T-helper 1 cell treated with Interleukin-12 subunit alpha and Interleukin-12 subunit beta and Interleukin-4 antibody, amounts not matched to agents 30 μg/mL and 1 μg/mL, for 36 hours (primary cell): ENCODE measurements at regions not wholly inside any gene's neighbourhood (a gene's known extent, or its start where the extent isn't known, plus 50 kb on each side); places are given as distances from the start of the nearest gene placed in this dataset.

Experiments
- H3K27ac Mint-ChIP-seq: one replicate; pipeline ENCODE4 v1.8.0; 2021; ENCODE audit warnings: mild to moderate bottlenecking, mixed read lengths
- H3K27me3 Mint-ChIP-seq: one replicate; pipeline ENCODE4 v1.8.0; 2021; ENCODE audit warnings: low read depth, mixed read lengths
- H3K36me3 Mint-ChIP-seq: one replicate; pipeline ENCODE4 v1.8.0; 2021; ENCODE audit warnings: low read depth, mixed read lengths
- H3K4me1 Mint-ChIP-seq: one replicate; pipeline ENCODE4 v1.8.0; 2021; ENCODE audit warnings: low read depth, mixed read lengths
- H3K4me3 Mint-ChIP-seq: one replicate; pipeline ENCODE4 v1.8.0; 2021; ENCODE audit warnings: mild to moderate bottlenecking, moderate library complexity, mixed read lengths
- H3K9me3 Mint-ChIP-seq: one replicate; pipeline ENCODE4 v1.8.0; 2021; ENCODE audit warnings: mixed read lengths

DNA sequence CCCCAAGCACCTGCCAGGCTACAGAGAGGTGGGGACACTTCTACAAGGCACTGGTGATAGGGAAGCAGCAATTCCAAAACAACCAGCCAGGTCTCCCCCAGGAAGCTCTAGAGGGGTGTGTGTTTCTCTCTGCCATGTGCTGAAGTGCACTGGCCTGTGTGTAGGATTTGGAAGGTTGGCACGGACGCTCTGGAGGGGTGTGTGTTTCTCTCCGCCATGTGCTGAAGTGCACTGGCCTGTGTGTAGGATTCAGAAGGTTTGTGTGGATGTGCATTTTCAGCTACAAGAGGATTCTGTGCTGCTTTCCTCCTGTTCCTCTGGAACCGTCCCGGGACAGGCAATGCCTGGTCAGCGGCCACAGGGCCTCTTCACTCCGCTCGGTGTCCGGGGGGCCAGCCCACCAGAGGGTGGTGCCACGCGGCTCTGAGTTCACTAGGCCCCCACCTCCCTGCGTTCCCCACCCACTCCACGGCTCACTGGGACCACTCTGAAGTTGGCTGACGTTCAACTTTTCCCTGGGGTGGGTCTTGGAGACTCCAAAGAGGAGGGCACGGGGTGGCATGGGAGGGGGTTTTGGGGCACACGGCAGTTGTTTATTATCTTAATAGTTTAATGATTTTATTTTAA, 552.8 kb downstream of the BRD1 start:
- no peak overlapping the region for H3K4me3 Mint-ChIP-seq
- H3K27me3 Mint-ChIP-seq, result peaks cover 3% of the 10 kb centered on the region
- H3K36me3 Mint-ChIP-seq, result no peaks in the 10 kb centered on the region
- no peak overlapping the region for H3K27ac Mint-ChIP-seq
- no peaks in the 10 kb centered on the region for H3K4me1 Mint-ChIP-seq
- H3K9me3 Mint-ChIP-seq, result no peaks in the 10 kb centered on the region

DNA sequence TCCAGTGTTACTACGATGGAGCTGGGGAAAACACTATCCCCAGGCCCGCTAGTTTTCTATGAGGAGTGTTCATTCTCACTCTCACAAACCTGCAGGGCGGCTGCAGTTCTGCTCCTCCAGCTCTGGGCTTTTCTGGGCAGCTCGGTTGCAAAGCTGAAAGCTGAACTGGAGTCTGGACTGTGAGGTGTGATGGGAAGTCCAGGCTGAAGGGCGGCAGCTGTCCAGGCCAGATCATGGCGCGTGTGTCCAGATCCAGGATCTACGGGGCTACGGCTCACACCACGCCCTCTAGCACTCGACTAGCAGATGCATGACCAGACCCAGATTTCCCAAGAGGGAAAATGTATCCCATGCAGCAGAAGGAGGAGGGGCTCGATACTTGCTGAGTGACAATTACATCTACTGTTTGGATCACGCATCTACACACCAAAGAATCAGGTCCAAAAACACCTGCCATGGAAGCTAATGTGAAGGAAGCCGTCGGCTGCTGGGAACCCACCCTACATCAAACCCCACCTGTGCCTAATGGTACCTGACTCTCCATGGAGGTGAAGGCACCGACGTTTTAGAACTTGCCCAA, 555.0 kb downstream of the BRD1 start:
- no peak overlapping the region for H3K4me3 Mint-ChIP-seq
- no peaks in the 10 kb centered on the region for H3K4me1 Mint-ChIP-seq
- H3K36me3 Mint-ChIP-seq, result no peaks in the 10 kb centered on the region
- H3K27me3 Mint-ChIP-seq, result peaks cover 3% of the 10 kb centered on the region
- H3K9me3 Mint-ChIP-seq, result no peaks in the 10 kb centered on the region
- H3K27ac Mint-ChIP-seq, result no peak overlapping the region

DNA sequence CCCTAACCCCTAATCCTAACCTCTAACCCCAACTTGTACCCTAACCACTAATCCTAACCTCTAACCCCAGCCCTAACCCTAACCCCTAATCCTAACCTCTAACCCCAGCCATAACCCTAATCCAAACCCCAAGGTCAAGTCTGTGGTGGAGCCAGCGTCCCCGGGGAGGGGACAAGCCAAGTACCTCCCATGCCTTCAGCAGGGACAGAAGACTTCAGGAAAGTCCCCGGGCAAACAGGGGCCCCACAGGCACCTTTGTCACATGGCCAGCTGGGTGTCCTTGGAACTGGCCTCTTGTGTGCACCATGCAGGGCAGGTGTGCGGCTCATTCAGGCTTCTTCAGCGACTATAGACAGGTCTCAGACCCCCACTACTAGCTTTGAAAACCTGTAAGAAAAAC, 555.8 kb downstream of the BRD1 start:
- Mint-ChIP-seq H3K9me3 (no peaks in the 10 kb centered on the region), H3K36me3 (no peaks in the 10 kb centered on the region), H3K4me3 (no peak overlapping the region), H3K27me3 (peaks cover 3% of the 10 kb centered on the region), H3K27ac (no peak overlapping the region), H3K4me1 (no peaks in the 10 kb centered on the region)

DNA sequence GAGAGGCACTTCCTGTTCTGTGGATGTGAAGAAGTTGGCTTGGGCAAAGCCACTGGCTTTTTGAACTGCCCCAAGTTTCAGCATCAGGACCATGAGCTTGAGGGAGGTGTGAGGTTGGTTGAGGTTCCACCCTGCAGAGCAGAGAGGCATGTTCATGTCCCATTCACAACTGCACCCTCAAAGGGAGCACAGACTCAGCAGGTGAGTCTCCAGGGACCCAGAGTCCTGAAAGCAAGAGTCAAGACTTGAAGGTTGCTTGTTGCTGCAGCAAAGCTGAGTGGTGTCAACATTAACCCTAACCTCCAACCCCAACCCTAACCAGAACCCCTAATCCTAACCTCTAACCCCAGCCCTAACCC, 556.3 kb downstream of the BRD1 start:
- Mint-ChIP-seq H3K4me3 (no peak overlapping the region), H3K4me1 (no peaks in the 10 kb centered on the region), H3K27ac (no peak overlapping the region), H3K36me3 (no peaks in the 10 kb centered on the region), H3K9me3 (no peaks in the 10 kb centered on the region), H3K27me3 (peaks cover 3% of the 10 kb centered on the region)

DNA sequence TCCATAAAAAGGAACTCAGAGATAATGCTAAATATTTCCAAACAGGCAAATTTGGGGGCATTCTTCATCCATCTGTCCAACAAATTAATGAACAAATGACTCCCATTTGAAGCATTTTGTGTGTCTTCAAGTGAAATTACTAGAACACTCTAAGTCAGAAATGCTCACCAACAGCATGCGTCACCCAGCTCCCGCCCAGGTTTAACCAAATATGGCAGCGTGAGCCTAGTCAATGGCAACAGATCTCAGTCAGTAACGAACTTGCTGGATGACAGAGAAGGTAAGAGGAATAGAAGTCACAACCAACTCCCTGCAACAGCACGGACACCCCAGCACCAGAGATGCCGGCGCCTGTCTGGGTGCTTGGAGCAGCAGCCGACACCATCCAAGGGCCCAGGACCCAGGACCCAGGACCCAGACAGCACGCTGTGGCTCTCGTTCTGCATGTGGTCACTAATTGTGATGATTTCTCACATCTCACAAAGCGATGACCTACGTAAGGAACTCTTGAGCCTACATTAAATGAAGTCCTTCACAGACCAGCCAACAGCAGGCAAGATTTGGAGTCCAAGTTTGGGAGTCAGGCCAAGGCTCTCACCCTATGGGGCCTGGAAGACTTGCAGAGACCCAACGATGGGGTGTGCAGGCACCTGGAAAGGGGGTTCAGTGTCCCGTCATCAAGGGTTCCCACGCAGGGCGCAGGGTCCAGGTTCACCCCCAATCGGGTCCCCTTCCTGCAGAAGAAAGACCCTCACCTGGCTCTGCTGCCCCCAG, 556.9 kb downstream of the BRD1 start:
- H3K27ac Mint-ChIP-seq, result no peak overlapping the region
- H3K36me3 Mint-ChIP-seq, result no peaks in the 10 kb centered on the region
- H3K9me3 Mint-ChIP-seq, result no peaks in the 10 kb centered on the region
- H3K4me1 Mint-ChIP-seq, result no peaks in the 10 kb centered on the region
- no peak overlapping the region for H3K4me3 Mint-ChIP-seq
- peaks cover 3% of the 10 kb centered on the region for H3K27me3 Mint-ChIP-seq

DNA sequence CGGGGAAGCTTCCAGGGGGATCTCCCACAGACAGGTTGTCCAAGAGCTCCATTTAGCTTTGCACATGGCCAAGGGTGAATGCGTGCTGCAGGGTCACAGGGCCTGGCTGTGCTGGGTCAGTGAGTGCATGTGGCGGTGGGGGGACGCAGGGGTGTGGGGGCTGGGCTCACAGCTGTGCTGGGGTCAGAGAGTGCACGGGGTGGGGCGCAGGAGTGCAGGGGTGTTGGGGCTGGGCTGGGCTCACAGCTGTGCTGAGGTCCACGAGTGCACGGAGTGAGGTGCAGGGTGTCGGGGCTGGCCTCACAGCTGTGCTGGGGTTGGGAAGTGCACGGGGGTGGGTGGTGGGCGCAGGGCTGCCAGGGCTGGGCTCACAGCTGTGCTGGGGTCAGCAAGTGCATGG, 557.7 kb downstream of the BRD1 start:
- Mint-ChIP-seq H3K4me3 (no peak overlapping the region), H3K27ac (no peak overlapping the region), H3K4me1 (no peaks in the 10 kb centered on the region), H3K36me3 (no peaks in the 10 kb centered on the region), H3K27me3 (peaks cover 3% of the 10 kb centered on the region), H3K9me3 (no peaks in the 10 kb centered on the region)

DNA sequence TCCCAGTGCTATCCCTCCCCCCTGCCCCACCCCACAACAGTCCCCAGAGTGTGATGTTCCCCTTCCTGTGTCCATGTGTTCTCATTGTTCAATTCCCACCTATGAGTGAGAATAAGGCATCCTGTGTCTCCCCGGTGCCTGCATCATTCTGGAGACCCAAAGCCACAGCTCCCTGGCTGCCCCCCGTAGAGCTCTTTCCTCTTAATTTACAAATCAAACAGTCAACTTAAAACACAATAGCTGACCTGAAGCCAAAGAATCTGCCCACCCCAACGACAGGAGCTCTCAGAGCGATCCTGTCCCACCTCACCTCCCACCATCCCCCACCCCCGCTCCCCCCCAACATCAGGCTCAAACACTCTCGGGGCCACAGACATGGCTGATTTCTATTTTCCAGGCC, 558.3 kb downstream of the BRD1 start:
- Mint-ChIP-seq H3K9me3 (no peaks in the 10 kb centered on the region), H3K27me3 (peaks cover 3% of the 10 kb centered on the region), H3K4me3 (no peak overlapping the region), H3K36me3 (no peaks in the 10 kb centered on the region), H3K4me1 (no peaks in the 10 kb centered on the region), H3K27ac (no peak overlapping the region)

DNA sequence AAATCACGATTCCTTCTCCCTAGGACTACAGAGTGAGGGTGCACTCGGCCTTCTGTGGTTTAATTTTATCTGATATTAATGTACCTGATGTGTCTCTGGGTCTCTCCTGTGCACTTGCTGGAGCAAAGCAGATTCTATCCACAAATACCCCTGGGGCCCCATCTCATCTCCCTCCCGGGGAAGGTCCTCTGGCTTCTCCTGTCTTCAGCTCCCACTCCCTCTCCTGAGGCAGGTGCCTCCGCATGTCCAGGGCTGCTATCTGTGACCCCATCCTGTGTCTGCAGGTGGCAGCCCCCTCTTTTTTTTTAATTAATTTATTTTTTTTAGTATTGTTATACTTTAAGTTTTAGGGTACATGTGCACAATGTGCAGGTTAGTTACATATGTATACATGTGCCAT, 558.7 kb downstream of the BRD1 start:
- H3K9me3 Mint-ChIP-seq, result no peaks in the 10 kb centered on the region
- H3K27ac Mint-ChIP-seq, result no peak overlapping the region
- H3K27me3 Mint-ChIP-seq, result peaks cover 3% of the 10 kb centered on the region
- no peaks in the 10 kb centered on the region for H3K4me1 Mint-ChIP-seq
- H3K36me3 Mint-ChIP-seq, result no peaks in the 10 kb centered on the region
- H3K4me3 Mint-ChIP-seq, result no peak overlapping the region

DNA sequence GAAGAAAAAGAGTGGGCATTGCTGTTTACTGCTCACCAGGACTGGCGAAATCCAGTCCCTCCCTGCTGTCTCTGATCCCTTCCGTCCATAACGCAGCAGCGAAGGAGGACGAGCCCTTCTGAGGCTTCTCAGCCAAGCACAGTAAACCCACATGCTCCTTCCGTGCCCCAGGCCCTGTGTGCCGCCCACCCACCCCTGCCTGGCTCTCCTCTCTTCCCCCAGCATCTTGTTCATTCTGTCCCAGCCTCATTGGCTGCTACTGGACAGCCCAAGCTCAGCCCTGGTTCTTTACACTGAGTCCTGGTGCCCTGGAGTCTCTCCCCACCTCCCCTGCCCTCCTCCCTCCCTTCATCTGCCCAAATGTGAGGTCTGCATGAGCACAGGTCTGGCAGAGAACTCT, 559.7 kb downstream of the BRD1 start:
- H3K9me3 Mint-ChIP-seq, result no peaks in the 10 kb centered on the region
- no peaks in the 10 kb centered on the region for H3K4me1 Mint-ChIP-seq
- H3K4me3 Mint-ChIP-seq, result no peak overlapping the region
- H3K27ac Mint-ChIP-seq, result no peak overlapping the region
- no peaks in the 10 kb centered on the region for H3K36me3 Mint-ChIP-seq
- H3K27me3 Mint-ChIP-seq, result peaks cover 3% of the 10 kb centered on the region

DNA sequence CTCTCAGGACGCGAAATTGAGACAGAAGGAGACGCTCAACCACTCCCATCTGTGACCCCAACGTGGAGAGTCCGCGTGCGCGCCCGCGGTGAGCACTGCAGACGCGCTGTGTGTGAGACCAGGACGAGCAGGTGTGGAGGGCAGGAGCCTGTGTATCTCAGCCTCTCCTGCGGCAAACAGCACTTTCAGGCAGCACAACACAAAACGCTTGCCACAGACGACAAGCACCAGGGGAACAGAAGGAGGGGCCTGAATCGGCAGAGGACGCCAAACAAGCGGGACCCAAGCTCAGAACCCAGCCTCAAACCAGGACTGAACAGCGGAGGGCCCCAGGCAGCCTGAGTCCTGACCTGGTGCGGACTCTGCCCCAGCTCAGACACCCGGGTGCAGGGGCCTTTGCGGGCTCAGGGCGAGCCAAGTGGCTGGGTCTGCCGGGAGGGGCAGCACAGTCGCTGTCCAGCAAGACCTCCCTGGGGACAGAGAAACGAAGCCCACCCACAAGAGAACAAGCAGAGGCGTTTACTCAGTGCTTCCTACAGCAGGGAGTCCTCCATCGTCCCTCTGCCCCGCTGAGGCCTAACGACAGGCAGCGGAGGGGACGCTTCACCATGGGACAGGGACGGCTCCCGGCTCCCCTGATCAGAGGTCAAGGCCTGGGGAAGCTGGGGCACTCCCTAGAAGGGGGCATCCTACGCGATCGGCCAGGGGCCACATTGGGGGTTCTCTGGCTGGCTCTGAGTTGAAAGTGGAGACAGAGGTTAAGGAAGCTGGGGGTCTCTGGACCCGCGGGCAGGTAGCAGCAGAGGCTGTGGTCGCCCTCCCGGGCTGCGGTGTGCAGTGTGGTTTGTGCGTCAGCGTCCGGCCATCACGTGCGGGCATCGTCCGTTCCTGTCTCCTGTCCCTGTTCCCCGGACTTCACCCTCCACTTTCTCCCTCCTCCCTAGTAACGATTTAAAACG, 560.8 kb downstream of the BRD1 start:
- no peak overlapping the region for H3K27ac Mint-ChIP-seq
- no peaks in the 10 kb centered on the region for H3K36me3 Mint-ChIP-seq
- H3K27me3 Mint-ChIP-seq, result peaks cover 3% of the 10 kb centered on the region
- no peaks in the 10 kb centered on the region for H3K9me3 Mint-ChIP-seq
- no peak overlapping the region for H3K4me3 Mint-ChIP-seq
- H3K4me1 Mint-ChIP-seq, result no peaks in the 10 kb centered on the region

DNA sequence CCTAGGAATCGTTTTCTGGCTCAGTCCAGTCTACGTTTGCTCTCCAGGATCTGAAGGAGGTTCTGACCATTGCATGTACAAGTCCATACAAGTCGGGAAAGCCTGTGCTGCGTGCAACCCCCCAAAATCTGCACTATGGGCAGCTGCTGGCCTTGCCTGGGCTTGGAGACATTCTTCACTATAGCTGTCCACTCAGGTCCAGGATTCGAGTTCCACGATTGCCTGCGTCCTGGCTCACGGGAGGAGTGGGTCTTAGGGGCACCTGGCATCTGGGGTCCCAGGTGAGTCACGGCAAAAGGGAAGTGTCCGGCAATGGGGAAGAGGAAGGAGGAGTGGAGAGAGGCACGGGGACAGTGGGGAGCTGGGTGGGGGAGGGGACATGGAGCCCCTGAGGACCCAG, 563.0 kb downstream of the BRD1 start:
- Mint-ChIP-seq H3K27ac (no peak overlapping the region), H3K27me3 (no peaks in the 10 kb centered on the region), H3K36me3 (no peaks in the 10 kb centered on the region), H3K4me1 (no peaks in the 10 kb centered on the region), H3K4me3 (no peak overlapping the region), H3K9me3 (no peaks in the 10 kb centered on the region)

DNA sequence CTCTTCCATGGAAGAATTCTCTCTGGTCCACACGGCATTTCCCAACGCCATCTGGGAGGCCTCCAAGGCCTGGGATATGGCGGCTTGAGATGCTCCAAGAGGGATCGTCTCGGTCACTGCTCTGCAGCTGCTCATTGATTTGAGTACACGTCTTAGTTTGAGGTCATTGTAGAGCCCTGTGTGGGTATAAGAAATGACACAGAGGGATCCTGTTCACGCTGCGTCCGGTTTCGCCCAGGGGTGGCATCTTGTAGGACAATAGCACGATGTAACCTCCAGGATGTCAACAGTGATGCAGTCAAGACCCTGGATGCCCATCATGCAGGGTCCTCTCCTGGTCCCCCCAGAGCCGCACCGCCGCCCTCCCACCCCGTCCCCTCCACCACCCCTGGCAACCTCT, 564.6 kb downstream of the BRD1 start:
- H3K27me3 Mint-ChIP-seq, result no peaks in the 10 kb centered on the region
- H3K4me1 Mint-ChIP-seq, result no peaks in the 10 kb centered on the region
- no peaks in the 10 kb centered on the region for H3K36me3 Mint-ChIP-seq
- H3K27ac Mint-ChIP-seq, result no peak overlapping the region
- no peak overlapping the region for H3K4me3 Mint-ChIP-seq
- no peaks in the 10 kb centered on the region for H3K9me3 Mint-ChIP-seq

DNA sequence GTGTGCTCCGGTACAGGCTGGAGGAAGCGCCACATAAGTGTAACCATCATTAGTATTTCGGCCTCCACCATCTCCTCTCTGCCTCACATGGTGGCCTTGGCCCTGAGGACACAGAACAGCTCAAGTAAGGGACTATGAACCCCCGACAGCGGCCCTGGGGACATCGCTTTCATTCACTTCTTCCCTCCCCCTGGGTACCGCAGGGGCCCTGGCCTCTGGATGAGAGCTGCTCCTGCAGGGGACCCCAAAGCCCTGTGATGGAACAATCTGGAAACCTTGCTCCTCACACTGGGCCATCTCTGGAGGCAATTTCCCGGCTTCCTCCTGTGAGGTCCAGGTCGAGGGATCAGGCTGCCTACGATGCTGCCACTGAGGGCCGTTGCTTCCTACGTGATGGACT, 565.5 kb downstream of the BRD1 start:
- Mint-ChIP-seq H3K27ac (no peak overlapping the region), H3K36me3 (no peaks in the 10 kb centered on the region), H3K4me1 (no peaks in the 10 kb centered on the region), H3K9me3 (no peaks in the 10 kb centered on the region), H3K27me3 (no peaks in the 10 kb centered on the region), H3K4me3 (no peak overlapping the region)

DNA sequence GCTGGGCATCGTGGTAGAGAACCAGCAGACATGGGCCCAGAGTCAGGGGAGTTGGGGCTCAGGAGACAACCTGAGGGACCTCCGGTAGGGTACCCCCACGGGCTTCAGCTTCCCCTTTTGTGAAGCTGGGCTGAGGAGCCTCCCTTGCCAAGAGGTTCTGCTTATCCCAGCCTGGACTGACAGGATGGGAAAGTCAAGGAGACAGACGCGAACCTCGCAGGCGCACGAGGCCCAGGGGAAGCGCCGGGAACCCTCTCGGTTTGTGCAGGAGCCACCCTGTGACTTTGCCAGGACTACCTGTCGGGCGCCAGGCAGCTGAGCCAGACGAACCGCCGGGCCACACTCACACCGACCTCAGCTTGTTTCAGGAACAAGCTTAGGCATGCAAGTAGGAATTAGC, 566.1 kb downstream of the BRD1 start:
- H3K27ac Mint-ChIP-seq, result no peak overlapping the region
- H3K4me1 Mint-ChIP-seq, result no peaks in the 10 kb centered on the region
- H3K4me3 Mint-ChIP-seq, result no peak overlapping the region
- H3K36me3 Mint-ChIP-seq, result no peaks in the 10 kb centered on the region
- H3K27me3 Mint-ChIP-seq, result no peaks in the 10 kb centered on the region
- no peaks in the 10 kb centered on the region for H3K9me3 Mint-ChIP-seq
